ENCODE measurements at regions not wholly inside any gene's neighbourhood (a gene's known extent, or its start where the extent isn't known, plus 50 kb on each side); places are given as distances from the start of the nearest gene placed in this dataset.

DNA sequence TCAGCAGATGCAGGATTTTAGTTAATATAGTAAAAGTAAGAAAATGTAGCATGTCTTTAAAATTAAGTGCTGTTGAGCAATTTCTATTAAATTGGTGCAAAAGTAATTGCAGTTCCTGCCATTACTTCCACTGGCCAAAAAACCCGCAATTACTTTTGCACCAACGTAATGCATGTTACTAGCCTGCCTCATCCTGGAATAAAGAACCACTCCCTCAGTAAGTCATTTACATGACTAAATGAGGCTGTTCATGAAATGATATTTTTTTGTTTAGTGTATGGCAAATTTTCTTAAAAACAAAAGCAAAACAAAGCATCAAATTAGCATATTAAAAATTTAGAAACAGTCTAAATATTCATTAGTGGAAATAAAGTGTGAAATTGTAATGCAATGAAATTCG, 180.4 kb downstream of the DIPK2A start:
- H3K4me3 Mint-ChIP-seq = no peak overlapping the region
- no peaks in the 10 kb centered on the region for H3K36me3 Mint-ChIP-seq
- H3K4me1 Mint-ChIP-seq (ENCODE audit: unreplicated experiment) = no peaks in the 10 kb centered on the region
- DNase-seq (ENCODE audit: extremely low spot score, unreplicated experiment) = no peak
- no peak overlapping the region for H3K27ac Mint-ChIP-seq
- no peaks in the 10 kb centered on the region for H3K27me3 Mint-ChIP-seq
- H3K9me3 Mint-ChIP-seq = no peaks in the 10 kb centered on the region
- no peak for TF ChIP-seq CTCF (conservative IDR thresholded peaks at IDR 0.05)

- Mint-ChIP-seq H3K4me1 (ENCODE audit: unreplicated experiment) (no peaks in the 10 kb centered on the region), H3K36me3 (no peaks in the 10 kb centered on the region), H3K4me3 (no peak overlapping the region), H3K27me3 (no peaks in the 10 kb centered on the region), H3K9me3 (peaks cover 8% of the 10 kb centered on the region), H3K27ac (no peak overlapping the region)
- no peak for DNase-seq (ENCODE audit: extremely low spot score, unreplicated experiment)
- TF ChIP-seq CTCF (conservative IDR thresholded peaks at IDR 0.05) = no peak
These were observed 189.0 kb downstream of the DIPK2A start for GRCh38 chr3:144160627-144161026.

DNA sequence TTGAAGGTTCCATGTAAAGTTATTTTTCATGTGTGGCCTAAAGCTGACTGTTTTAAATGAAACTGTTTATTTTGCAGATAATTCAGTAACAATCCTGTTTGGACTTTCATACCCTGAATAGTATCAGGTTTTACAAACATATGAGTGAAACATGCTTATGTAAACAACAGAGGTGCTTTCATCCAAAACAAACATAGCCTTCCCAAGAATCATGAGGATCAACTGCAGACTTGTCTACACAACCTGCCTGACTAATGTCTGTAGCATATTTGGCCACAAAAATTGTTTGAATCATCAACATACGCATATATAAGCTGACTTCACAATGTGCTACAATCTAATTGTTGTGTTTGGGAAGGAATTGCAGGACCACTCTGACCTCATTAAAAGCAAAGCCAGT, 190.4 kb downstream of the DIPK2A start:
- H3K4me3 Mint-ChIP-seq = no peak overlapping the region
- no peak for DNase-seq (ENCODE audit: extremely low spot score, unreplicated experiment)
- H3K27ac Mint-ChIP-seq = no peak overlapping the region

GRCh38 chr3:144164352-144164751, 192.7 kb downstream of the DIPK2A start:
- H3K9me3 Mint-ChIP-seq = peaks cover 5% of the 10 kb centered on the region
- no peak overlapping the region for H3K27ac Mint-ChIP-seq
- DNase-seq (ENCODE audit: extremely low spot score, unreplicated experiment) = no peak
- no peaks in the 10 kb centered on the region for H3K4me1 Mint-ChIP-seq (ENCODE audit: unreplicated experiment)
- no peaks in the 10 kb centered on the region for H3K36me3 Mint-ChIP-seq
- H3K27me3 Mint-ChIP-seq = no peaks in the 10 kb centered on the region
- no peak for TF ChIP-seq CTCF (conservative IDR thresholded peaks at IDR 0.05)
- no peak overlapping the region for H3K4me3 Mint-ChIP-seq

More for the DNA sequence above, 190.4 kb downstream of the DIPK2A start:
- Mint-ChIP-seq H3K4me1 (ENCODE audit: unreplicated experiment) (no peaks in the 10 kb centered on the region), H3K9me3 (peaks cover 8% of the 10 kb centered on the region), H3K27me3 (no peaks in the 10 kb centered on the region), H3K36me3 (no peaks in the 10 kb centered on the region)
- no peak for TF ChIP-seq CTCF (conservative IDR thresholded peaks at IDR 0.05)

DNA sequence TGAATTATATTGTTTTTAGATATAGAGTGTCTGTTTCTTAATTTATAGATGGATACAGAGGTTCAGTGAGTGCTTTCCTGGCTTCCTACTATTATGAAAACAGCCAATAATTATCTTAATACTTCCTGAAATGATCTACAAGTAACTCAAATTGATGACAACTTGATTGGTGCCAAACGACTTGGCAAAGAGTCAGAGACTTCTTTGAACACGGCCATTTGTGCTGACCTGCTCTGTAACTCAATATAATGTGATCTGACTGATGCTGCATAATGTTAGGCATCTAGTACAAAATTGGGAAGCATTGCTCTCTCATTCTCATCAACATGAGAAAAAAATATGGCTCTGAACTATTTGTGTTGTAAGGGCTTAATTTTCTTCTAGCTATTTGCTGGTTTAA, 193.9 kb downstream of the DIPK2A start:
- Mint-ChIP-seq H3K4me1 (ENCODE audit: unreplicated experiment) (no peaks in the 10 kb centered on the region), H3K9me3 (no peaks in the 10 kb centered on the region), H3K27ac (no peak overlapping the region), H3K36me3 (no peaks in the 10 kb centered on the region), H3K4me3 (no peak overlapping the region), H3K27me3 (no peaks in the 10 kb centered on the region)
- no peak for DNase-seq (ENCODE audit: extremely low spot score, unreplicated experiment)
- TF ChIP-seq CTCF (conservative IDR thresholded peaks at IDR 0.05) = no peak

DNA sequence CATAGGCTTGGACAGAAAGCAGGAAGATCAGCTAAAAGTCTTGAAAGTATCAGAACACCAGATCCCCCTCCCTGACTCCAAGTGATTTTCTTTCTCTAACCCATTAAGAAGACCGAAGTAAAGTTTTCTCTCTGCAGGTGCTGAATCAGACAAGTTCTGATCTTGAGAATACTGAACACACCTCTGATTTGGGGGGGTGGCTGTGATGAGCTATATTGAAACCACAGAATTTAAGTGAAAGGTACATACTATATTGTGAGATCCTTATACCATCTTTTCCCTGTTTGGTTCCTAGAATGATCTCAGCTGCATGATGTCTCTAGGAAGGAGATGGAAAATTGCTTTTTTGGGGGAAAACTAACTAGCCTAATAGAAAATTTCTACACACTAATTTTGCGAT, 196.0 kb downstream of the DIPK2A start:
- H3K36me3 Mint-ChIP-seq = no peaks in the 10 kb centered on the region
- DNase-seq (ENCODE audit: extremely low spot score, unreplicated experiment) = no peak
- H3K4me3 Mint-ChIP-seq = no peak overlapping the region
- H3K9me3 Mint-ChIP-seq = no peaks in the 10 kb centered on the region
- H3K4me1 Mint-ChIP-seq (ENCODE audit: unreplicated experiment) = no peaks in the 10 kb centered on the region
- no peak overlapping the region for H3K27ac Mint-ChIP-seq
- H3K27me3 Mint-ChIP-seq = no peaks in the 10 kb centered on the region
- TF ChIP-seq CTCF (conservative IDR thresholded peaks at IDR 0.05) = no peak
